ENCODE measurements at regions not wholly inside any gene's neighbourhood (a gene's known extent, or its start where the extent isn't known, plus 50 kb on each side); places are given as distances from the start of the nearest gene placed in this dataset.

- intact Hi-C loops (cut with DNase I; ENCODE audit: low total_unique reads), result no loop called here
- Histone ChIP-seq H3K9me3 (no peaks in the 10 kb centered on the region), H3K4me1 (no peaks in the 10 kb centered on the region), H3K27me3 (no peaks in the 10 kb centered on the region), H3K4me3 (no peak overlapping the region), H3K36me3 (ENCODE audit: low read depth, missing control alignments) (no peaks in the 10 kb centered on the region), H3K27ac (no peak overlapping the region)
- DNase-seq, result no peak
- TF ChIP-seq CTCF (IDR thresholded peaks at IDR 0.05) (no peak), POLR2A (IDR thresholded peaks at IDR 0.05) (no peak)
Observed at GRCh38 chr6:48998574-48998973, 464.5 kb downstream of the MMUT start.

- Histone ChIP-seq H3K27ac (no peak overlapping the region), H3K36me3 (ENCODE audit: low read depth, missing control alignments) (no peaks in the 10 kb centered on the region), H3K4me3 (no peak overlapping the region), H3K4me1 (no peaks in the 10 kb centered on the region), H3K9me3 (no peaks in the 10 kb centered on the region), H3K27me3 (no peaks in the 10 kb centered on the region)
- no peak for DNase-seq
- TF ChIP-seq CTCF (IDR thresholded peaks at IDR 0.05), result no peak
- no peak for TF ChIP-seq POLR2A (IDR thresholded peaks at IDR 0.05)
- WGBS, 2 donors, result 71 to 82% methylated on average over 6 of the region's 6 CpGs
- intact Hi-C loops (cut with DNase I; ENCODE audit: low total_unique reads), result no loop called here
Observed at GRCh38 chr6:48996461-48997119, 466.5 kb downstream of the MMUT start.

- TF ChIP-seq POLR2A (IDR thresholded peaks at IDR 0.05) (no peak), CTCF (IDR thresholded peaks at IDR 0.05) (no peak)
- no peak overlapping the region for H3K4me3 ChIP-seq
- DNase-seq, result no peak
- no peaks in the 10 kb centered on the region for H3K4me1 ChIP-seq
- intact Hi-C loops (cut with DNase I; ENCODE audit: low total_unique reads), result no loop called here
- H3K27ac ChIP-seq, result no peak overlapping the region
- WGBS, 2 donors, result 87% methylated on average over 2 of the region's 2 CpGs
- no peaks in the 10 kb centered on the region for H3K9me3 ChIP-seq
- no peaks in the 10 kb centered on the region for H3K27me3 ChIP-seq
- no peaks in the 10 kb centered on the region for H3K36me3 ChIP-seq (ENCODE audit: low read depth, missing control alignments)
Observed at GRCh38 chr6:48994811-48995210, 468.2 kb downstream of the MMUT start.

GRCh38 chr6:48990739-48991138 lies 472.3 kb downstream of the MMUT start:
- H3K4me3 ChIP-seq, result no peak overlapping the region
- WGBS, 2 donors, result 97 to 99% methylated on average over 5 of the region's 5 CpGs
- no peaks in the 10 kb centered on the region for H3K4me1 ChIP-seq
- intact Hi-C loops (cut with DNase I; ENCODE audit: low total_unique reads), result no loop called here
- DNase-seq, result no peak
- no peaks in the 10 kb centered on the region for H3K36me3 ChIP-seq (ENCODE audit: low read depth, missing control alignments)
- no peaks in the 10 kb centered on the region for H3K27me3 ChIP-seq
- no peak overlapping the region for H3K27ac ChIP-seq
- no peak for TF ChIP-seq CTCF (IDR thresholded peaks at IDR 0.05)
- TF ChIP-seq POLR2A (IDR thresholded peaks at IDR 0.05), result no peak
- H3K9me3 ChIP-seq, result no peaks in the 10 kb centered on the region

GRCh38 chr6:48986845-48987244 lies 476.2 kb downstream of the MMUT start:
- Histone ChIP-seq H3K4me3 (no peak overlapping the region), H3K4me1 (no peaks in the 10 kb centered on the region), H3K9me3 (no peaks in the 10 kb centered on the region), H3K27ac (no peak overlapping the region), H3K36me3 (ENCODE audit: low read depth, missing control alignments) (no peaks in the 10 kb centered on the region), H3K27me3 (no peaks in the 10 kb centered on the region)
- 86 to 89% methylated on average over 4 of the region's 4 CpGs for WGBS, 2 donors
- TF ChIP-seq CTCF (IDR thresholded peaks at IDR 0.05), result no peak
- no peak for TF ChIP-seq POLR2A (IDR thresholded peaks at IDR 0.05)
- intact Hi-C loops (cut with DNase I; ENCODE audit: low total_unique reads), result no loop called here
- no peak for DNase-seq

All from testis (tissue), 2 donors.